ENCODE measurements at regions not wholly inside any gene's neighbourhood (a gene's known extent, or its start where the extent isn't known, plus 50 kb on each side); places are given as distances from the start of the nearest gene placed in this dataset.
A peak's percentile ranks its signal among the peaks of the same experiment; 100 is the strongest.

- DNase-seq = no peak
Measured at GRCh38 chr3:61311044-61311443, 59.8 kb upstream of the FHIT start.

DNA sequence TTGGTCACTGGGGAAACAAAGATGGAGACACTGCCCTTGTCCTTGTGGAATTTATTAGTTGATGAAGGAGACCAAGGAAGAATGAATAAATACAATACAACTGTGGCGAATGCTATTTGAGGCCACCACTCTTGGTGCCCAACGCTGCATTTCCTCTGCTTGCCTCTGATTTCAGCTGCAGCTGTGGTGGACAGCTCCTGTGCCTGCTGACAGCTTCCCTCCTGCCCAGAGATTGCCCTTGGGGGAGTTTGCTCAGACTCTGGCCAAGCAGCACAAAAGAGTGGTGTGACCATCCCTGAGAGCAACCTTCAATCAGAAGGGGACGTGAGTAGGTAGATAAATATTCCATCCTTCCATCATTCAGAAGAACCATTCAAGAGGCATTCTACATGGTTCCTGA lies 64.6 kb upstream of the FHIT start:
- DNase-seq = no peak

GRCh38 chr3:61323094-61323493 lies 71.8 kb upstream of the FHIT start:
- peak; percentile 23 for DNase-seq

DNA sequence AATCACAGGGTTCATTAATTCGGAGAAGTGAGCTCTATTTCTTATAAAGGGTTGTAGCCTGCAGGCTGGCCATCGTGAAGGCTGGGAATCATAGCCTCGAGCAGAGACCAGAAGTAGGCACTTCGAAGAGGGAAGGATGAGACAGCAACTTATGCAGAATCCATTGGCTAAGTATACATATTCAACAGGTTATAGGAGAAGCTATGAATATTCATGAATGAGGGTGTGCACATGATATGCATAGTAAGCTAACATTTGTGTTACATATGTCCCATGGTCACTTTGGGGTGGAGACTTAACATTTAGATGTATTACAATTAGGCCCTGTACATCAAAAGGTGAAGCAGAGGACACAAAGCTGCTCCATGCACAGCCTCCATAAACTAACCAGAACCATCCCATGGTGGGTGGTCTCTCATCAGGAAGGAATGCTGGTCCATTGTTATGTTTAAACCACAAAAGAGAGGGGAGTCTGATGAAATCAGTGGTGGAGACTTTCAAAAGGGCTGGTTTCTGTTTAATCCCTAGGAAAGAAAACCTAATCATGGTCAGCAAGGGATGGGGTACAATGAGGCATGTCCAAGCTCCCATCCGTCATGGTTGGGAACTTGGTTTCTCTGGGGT lies 80.8 kb upstream of the FHIT start:
- no peak for DNase-seq

DNA sequence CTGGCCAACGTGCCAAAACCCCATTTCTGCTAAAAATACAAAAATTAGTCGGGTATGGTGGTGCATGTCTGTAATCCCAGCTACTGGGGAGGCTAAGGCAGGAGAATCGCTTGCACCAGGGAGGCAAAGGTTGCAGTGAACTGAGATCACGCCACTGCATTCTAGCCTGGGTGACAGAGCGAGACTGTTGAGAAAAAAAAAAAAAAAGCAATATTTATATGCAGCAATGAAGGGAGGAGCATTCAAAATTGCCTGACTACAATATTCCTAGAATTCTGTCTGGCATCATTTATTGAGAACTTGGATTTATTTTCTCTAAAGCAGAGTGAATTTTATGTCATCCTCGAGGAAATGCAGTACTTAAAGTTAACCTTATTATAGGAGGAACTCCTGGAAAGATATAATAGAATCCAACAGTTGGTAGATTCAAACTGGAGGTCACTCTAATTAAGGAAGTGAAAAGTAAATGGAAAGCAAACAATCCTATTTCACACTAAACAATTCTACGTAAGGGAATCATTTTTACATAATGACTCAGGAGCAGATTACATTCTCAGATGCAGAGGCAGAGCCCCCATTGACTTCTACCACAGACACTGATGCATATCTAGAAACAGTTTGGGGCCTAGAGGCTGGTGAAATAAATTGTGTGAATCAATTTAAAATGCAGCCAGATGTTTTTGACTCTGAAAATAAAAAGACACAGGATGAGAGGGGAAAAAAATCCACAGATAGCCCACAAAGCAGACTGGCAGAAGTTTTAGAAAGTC lies 82.1 kb upstream of the FHIT start:
- DNase-seq = no peak

- DNase-seq = no peak
Measured at GRCh38 chr3:61334783-61335182, 83.5 kb upstream of the FHIT start.

DNA sequence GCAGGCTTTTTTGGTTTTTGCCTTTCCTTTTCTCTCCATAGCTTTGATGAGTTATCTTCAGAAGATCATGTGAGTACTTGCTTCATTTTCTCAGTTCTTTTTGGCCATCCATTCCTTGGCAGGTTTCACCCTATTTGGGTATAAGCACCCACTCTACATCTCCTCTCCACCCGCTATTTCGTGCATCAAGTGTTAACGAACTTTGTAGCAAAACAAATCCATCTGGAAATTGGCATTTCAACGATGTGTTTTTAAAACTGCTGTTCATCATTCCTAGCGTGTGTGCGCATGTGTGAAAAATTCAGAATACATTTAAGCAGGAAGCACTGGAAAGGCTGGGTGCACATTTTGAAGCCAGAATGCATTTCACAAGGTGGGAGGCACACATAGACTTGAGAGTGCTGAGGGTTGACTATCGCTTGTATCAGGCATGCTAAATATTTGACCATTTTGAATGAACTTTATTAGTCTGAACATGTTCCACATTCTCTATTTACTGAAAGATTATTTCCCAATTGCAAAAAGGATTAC lies 89.7 kb upstream of the FHIT start:
- DNase-seq = no peak

DNA sequence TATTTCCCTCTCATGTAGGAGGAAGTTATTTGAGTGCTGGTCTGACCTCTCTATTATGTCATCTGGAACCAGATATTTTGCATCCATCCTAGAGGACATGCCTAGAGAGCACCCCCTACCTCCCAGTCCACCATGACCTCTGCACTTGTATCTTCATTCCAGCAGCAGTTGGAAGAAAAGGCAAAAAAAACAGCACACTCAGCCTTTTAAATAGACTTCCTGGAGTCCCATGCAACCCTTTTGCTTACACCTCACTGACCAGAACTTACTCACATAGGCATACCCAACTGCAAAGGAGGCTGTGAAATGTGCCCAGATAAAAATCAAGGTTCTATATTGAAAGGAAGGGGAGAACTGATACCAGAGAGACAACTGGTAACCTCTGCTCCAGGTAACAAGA lies 92.3 kb upstream of the FHIT start:
- DNase-seq = no peak

DNA sequence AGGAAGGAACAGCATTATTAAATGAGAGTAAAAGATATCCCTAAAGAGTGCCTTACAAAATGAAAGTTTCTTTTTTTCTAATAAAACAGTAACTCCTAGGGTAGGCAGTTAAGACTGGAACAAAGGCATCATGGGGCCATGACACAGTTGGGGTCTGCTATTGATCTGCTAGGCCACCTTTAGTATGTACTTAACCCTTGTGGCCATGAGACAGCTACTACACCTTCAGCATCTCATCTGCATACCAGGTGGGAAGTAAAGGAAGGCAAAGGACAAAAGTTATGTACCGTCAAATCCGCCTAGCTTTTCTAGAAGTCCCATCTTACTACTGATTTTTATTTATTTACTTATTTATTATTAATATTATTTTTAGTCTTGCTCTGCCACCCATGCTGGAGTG lies 93.8 kb upstream of the FHIT start:
- no peak for DNase-seq

- no peak for DNase-seq
Measured at GRCh38 chr3:61347981-61348380, 96.7 kb upstream of the FHIT start.

- no peak for DNase-seq
Measured at GRCh38 chr3:61349717-61350116, 98.5 kb upstream of the FHIT start.

DNA sequence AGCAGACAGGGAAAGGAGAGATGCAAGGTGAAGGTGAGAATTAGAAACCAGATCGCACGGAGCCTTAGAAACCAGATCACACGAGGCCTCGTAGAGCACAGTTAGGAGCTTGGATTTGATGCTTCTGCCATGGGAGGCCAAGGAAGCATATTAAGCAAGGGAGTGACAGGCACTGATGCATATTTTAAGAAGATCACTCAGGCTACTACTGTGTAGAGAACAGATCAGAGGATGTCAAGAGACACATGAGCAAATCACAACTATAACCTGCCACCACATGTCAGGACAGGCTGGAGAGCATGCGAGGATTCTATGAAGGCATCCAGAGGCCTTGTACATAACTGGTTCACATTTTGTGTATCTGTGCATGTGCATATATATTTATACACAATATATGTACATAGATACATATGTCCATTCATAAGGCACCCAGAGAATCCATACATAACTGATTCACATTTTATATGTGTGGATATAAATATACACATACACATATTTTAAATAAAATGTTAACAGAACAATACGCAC lies 99.6 kb upstream of the FHIT start:
- no peak for DNase-seq

DNA sequence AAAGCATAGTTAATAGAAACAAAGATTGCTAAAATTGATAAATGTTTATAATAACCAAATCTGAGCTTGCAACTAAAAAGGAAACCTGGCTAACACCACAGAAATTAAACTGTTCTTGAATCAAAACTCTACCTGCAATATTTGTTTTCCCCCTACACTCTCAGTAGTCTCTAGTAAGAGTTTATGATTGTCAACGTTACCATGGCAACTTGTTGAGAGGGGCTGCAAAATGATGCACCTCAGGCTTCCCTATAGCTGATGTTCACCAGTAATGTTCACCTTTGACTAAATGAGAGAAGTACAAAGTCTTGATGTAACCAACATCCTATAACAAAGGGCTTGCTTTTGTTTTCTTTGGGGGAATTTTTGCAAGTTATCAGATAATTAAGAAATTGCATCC lies 101.1 kb upstream of the FHIT start:
- no peak for DNase-seq

DNA sequence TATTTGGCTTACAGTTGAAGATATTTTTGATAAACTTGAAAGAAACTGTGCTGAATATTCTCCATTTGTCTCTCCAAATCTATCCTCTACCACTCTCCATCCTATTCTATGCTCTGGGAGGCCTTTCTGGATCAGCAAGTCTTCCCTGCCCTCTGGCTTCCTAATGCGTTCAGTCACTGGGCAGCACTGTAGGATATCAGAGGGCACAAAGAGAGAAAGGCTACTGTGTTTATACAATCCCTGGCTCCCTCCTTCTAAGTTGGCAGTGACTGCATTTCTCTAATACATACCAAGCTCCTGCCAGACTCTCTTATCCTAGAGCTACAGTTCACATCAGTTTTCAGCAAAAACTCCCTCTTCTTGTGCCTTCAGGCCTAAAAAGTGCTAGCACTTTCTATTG lies 102.1 kb upstream of the FHIT start:
- DNase-seq = no peak

GRCh38 chr3:61354604-61355003 lies 103.4 kb upstream of the FHIT start:
- no peak for DNase-seq

DNA sequence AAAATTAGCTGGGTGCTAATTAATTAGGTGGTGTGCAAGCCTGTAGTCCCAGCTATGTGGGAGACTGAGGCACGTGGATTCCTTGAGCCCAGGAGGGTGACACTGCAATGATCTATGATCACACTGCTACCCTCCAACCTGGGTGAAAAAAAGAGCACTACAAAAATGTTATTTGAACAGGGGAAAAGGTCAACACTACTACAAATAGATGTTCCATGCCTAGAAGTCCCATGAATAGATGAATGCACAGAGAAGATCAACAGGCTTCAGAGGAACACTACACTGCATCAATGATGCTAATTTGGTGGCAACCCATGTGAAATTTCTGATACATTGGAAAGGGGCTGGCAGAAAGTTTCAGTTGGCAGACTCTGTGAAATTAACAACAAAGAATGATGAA lies 105.4 kb upstream of the FHIT start:
- no peak for DNase-seq

GRCh38 chr3:61357902-61358301 lies 106.7 kb upstream of the FHIT start:
- no peak for DNase-seq

- no peak for DNase-seq
Measured at GRCh38 chr3:61358364-61358763, 107.1 kb upstream of the FHIT start.

DNA sequence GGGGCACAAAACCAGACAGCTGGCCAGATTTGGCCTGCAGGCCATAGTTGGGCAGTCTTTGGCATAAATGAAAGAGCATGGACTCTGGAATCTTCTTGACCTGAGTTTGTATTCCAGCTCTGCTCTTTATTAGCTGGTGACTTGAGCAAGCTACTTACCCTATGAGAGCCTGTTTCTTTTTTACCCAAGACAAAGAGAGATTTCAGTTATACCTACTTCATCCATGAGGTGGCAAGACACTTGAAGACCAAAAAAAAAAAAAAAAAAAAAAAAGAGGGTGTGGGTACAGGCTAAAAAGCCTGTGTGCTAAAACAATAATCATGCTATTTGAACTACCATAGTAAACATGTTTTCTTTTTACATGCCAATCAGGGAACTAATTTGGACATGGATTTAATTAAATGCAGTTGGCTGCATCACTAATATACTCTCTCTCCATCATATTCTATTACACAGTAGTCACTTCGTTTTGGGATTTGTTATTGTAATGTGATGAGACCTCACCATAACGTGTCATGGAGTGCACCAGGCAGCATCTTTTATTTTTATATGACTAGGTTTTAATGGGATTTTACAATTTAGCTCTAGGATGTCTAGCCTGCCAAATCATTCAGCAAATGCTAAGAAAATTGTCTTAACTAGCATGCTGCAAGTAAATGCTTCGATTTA lies 109.2 kb upstream of the FHIT start:
- DNase-seq = no peak

DNA sequence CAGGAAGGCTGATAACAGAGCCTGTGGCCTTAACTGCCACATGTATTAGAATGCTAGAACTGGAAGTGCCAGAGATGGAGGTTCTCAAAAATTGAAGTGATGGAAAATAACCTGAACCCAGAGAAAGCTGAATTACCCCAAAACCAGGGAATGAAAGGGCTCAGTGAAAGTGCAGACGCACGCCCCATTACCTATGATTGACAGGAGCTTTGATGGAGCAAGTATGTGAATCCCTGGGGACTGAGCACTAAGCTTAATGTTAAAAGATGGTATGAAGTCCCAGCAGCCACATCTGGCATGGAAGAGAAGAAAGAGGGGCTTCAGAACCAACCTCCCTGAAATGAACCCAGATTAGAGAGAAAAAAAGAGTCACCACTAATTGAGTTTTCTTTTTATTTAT lies 118.4 kb upstream of the FHIT start:
- no peak for DNase-seq

GRCh38 chr3:61371123-61371522 lies 119.9 kb upstream of the FHIT start:
- DNase-seq = no peak

- DNase-seq = no peak
Measured at GRCh38 chr3:61372723-61373122, 121.5 kb upstream of the FHIT start.

- no peak for DNase-seq
Measured at GRCh38 chr3:61378311-61378710, 127.1 kb upstream of the FHIT start.

All from NCI-H1105 treated with DMSO at 0.1 percent for 48 hours (cell line).